Right atrium auricular region (tissue), 2 donors: ENCODE measurements at regions not wholly inside any gene's neighbourhood (a gene's known extent, or its start where the extent isn't known, plus 50 kb on each side); places are given as distances from the start of the nearest gene placed in this dataset.

Experiments used
- DNase-seq: peaks from one replicate; pipeline ENCODE4 v3.0.0-alpha.2; 2019; ENCODE audit warnings: low spot score
- H3K27ac ChIP-seq, 2 donors: fragments of 200-600 bp; sonication (generic); 1 replicate in 1 of 2; 2 replicates in 1 of 2; pipeline ENCODE4 v1.5.1; 2016 to 2019
- H3K27me3 ChIP-seq, 2 donors: fragments of 200-600 bp; sonication (generic); one replicate each; pipeline versions ENCODE4 v1.5.1 to v1.6.0; 2017 to 2019
- H3K36me3 ChIP-seq: fragments of 200-600 bp; sonication (generic); one replicate; pipeline ENCODE4 v1.5.1; 2016
- H3K4me1 ChIP-seq, 2 donors: fragments of 200-600 bp; sonication (generic); one replicate each; pipeline versions ENCODE4 v1.5.1 to v1.6.0; 2017 to 2019
- H3K4me3 ChIP-seq, 2 donors: fragments of 200-600 bp; sonication (generic); 1 replicate in 1 of 2; 2 replicates in 1 of 2; pipeline ENCODE4 v1.5.1; 2017 to 2019; ENCODE audit warnings: mild to moderate bottlenecking in 1 of 2, moderate library complexity in 1 of 2
- H3K9me3 ChIP-seq, 2 donors: fragments of 200-600 bp; sonication (generic); one replicate each; pipeline ENCODE4 v1.5.1; 2019
- TF ChIP-seq, protein P1 (sequence below), 2 donors: fragments of 200-600 bp; sonication (generic); IDR thresholded peaks; one replicate each; pipeline ENCODE4 v1.5.1; 2019; ENCODE audit warnings: antibody characterized with exemption in 2 of 2

DNA sequence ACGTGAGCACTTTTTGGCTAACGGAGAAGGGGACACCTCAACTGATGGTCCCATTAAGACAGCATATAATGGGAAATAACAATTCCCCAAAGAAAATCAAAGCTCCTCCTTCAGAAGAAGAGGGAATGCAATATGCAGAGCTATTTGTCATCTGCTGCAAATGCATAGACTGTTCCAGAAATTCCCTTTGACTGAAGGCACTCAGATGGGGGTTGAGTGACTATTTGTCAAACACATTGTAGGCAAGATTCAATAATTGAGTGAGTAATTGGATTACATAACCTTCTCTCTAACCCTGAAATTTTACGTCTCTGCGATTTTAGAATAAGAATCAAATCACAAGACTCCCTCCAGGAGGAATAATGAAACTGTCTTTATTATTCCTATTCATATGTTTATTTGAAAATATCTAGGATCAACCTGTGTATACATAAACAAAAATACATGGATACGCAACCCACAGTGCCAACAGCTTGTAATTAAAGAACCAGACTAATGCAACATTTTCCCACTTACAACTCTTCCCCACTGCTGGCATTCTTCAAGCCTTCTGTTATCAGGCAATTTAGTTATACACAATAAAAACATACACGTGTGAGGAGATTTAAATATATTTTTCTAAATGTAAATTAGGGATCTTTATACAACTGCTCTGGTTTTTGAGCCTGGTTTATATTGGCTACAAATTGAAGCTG lies 256.6 kb downstream of the GBA3 start:
- TF ChIP-seq, protein P1, sequence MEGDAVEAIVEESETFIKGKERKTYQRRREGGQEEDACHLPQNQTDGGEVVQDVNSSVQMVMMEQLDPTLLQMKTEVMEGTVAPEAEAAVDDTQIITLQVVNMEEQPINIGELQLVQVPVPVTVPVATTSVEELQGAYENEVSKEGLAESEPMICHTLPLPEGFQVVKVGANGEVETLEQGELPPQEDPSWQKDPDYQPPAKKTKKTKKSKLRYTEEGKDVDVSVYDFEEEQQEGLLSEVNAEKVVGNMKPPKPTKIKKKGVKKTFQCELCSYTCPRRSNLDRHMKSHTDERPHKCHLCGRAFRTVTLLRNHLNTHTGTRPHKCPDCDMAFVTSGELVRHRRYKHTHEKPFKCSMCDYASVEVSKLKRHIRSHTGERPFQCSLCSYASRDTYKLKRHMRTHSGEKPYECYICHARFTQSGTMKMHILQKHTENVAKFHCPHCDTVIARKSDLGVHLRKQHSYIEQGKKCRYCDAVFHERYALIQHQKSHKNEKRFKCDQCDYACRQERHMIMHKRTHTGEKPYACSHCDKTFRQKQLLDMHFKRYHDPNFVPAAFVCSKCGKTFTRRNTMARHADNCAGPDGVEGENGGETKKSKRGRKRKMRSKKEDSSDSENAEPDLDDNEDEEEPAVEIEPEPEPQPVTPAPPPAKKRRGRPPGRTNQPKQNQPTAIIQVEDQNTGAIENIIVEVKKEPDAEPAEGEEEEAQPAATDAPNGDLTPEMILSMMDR (IDR thresholded peaks at IDR 0.05) = no peak
- Histone ChIP-seq H3K4me1 (no peaks in the 10 kb centered on the region), H3K36me3 (no peaks in the 10 kb centered on the region), H3K27me3 (no peaks in the 10 kb centered on the region), H3K4me3 (no peak overlapping the region), H3K9me3 (no peaks in the 10 kb centered on the region), H3K27ac (no peak overlapping the region)
- DNase-seq = no peak

DNA sequence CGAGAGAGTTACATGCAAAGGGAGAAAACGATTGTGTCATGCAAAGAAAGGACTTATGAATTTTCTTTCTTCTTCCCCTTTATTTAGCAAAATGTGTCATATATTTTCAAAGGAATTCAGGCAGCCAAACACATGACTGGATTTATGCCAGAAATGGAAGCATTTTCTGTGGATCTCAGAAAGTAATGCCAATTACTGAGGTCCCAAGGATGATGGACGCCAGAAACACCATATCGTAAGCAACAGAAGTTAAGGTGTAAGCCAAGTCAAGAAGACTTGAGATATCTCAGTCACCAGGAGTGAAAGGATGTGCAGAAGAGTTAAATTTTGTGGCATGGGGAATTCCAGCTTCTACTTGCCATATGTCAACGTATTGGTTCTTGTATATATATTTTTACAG lies 255.1 kb downstream of the GBA3 start:
- Histone ChIP-seq H3K27me3 (no peaks in the 10 kb centered on the region), H3K4me3 (no peak overlapping the region), H3K36me3 (no peaks in the 10 kb centered on the region), H3K4me1 (no peaks in the 10 kb centered on the region), H3K27ac (no peak overlapping the region), H3K9me3 (no peaks in the 10 kb centered on the region)
- no peak for DNase-seq
- TF ChIP-seq, protein P1 (IDR thresholded peaks at IDR 0.05) = no peak

DNA sequence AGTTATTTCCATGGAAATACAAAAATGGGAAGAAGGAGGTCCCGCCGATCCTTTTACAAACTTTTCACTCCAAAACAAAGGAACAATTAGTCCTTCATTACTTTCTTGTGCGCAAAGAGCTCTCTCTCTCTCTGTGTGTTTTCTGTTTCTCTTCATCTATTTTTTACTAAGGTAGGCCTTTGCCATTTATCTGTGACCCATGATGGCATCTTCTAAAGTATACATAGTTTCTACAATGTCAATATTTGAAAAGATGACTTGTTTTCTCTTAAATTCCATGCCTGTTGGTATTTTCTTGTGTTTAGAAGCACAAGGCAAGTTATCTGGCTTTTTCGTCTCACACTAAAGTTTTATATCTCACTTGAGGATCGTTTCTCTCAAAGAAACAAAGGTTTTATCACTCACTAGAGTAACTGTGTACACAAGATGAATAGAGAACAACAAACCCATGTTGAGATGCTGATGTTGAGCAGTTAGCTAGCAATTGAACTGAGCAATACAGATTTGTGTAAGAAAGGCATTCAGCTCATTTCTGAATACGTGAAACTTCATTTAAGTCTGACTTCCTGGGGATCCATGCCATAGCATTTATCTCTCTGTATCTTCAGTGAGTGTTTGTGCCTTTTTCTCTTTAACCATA lies 250.3 kb downstream of the GBA3 start:
- Histone ChIP-seq H3K27ac (no peak overlapping the region), H3K36me3 (no peaks in the 10 kb centered on the region), H3K4me3 (no peak overlapping the region), H3K27me3 (no peaks in the 10 kb centered on the region), H3K4me1 (no peaks in the 10 kb centered on the region), H3K9me3 (no peaks in the 10 kb centered on the region)
- DNase-seq = no peak
- TF ChIP-seq, protein P1 (IDR thresholded peaks at IDR 0.05) = no peak

DNA sequence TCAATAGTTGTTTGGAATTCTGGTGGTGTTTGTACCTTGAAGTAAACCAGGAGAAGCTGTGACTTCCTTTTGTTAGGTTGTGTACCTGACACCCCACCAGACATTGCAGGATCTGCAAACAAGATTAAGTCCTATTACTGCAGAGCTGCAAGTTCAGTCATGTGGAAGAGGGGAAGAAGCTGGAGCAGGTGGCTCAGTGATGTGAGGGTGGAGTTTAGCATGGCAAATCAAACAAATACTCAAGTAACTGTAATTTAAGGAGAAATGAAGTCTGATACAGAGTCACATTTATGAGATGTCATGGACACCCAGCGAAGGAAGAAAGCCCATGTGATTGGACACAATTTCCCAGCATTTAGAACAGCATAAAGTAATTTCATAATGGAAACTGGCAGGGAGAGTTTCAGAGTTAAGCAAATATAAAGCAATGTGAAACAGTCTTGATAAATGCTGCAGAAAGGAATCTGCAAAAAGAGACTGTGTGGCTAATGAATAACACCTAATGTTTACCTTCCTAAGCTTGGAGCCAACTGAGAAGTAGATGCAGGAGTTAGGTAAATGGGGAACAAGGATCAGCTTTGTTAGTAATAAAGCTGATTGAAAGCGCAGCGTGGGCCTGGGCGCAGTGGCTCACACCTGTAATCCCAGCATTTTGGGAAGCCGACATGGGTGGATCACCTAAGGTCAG lies 249.1 kb downstream of the GBA3 start:
- TF ChIP-seq, protein P1 (IDR thresholded peaks at IDR 0.05) = no peak
- no peak overlapping the region for H3K4me3 ChIP-seq
- no peak overlapping the region for H3K27ac ChIP-seq
- H3K36me3 ChIP-seq = no peaks in the 10 kb centered on the region
- H3K4me1 ChIP-seq = no peaks in the 10 kb centered on the region
- no peaks in the 10 kb centered on the region for H3K27me3 ChIP-seq
- DNase-seq = no peak
- no peaks in the 10 kb centered on the region for H3K9me3 ChIP-seq

DNA sequence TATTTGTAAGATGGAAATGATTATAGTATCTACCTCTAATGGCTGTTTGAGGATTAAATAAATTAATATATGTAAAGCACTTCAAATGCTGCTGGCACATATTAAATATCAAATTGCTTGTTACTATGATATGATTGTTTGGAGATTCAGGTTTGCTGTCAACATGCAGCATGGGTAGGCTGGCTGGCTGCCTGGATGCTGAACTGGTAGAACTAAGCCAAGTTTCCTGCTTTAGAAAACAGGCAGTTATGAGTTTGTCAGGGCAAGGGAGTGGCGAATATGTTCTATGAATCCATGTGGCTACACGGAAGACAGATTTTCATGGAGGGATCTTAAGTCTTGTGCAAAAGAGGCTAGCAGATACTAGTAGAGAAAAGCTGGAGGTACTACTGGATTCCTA lies 239.6 kb downstream of the GBA3 start:
- H3K27ac ChIP-seq = no peak overlapping the region
- no peak overlapping the region for H3K4me3 ChIP-seq
- no peaks in the 10 kb centered on the region for H3K9me3 ChIP-seq
- no peaks in the 10 kb centered on the region for H3K27me3 ChIP-seq
- H3K4me1 ChIP-seq = no peaks in the 10 kb centered on the region
- DNase-seq = no peak
- H3K36me3 ChIP-seq = no peaks in the 10 kb centered on the region
- TF ChIP-seq, protein P1 (IDR thresholded peaks at IDR 0.05) = no peak
